Spleen (tissue), 11 donors: ENCODE measurements at regions not wholly inside any gene's neighbourhood (a gene's known extent, or its start where the extent isn't known, plus 50 kb on each side); places are given as distances from the start of the nearest gene placed in this dataset.

Source experiments
- DNase-seq: peaks from one replicate; pipeline ENCODE4 v3.0.0-alpha.2; 2020
- H3K27ac ChIP-seq, 8 donors: fragments of 200-600 bp; sonication (generic) in 7 of 8; 1 replicate in 4 of 8; 2 replicates in 4 of 8; pipeline versions ENCODE4 v1.5.0 to v1.8.0; 2016 to 2021; ENCODE audit warnings: inconsistent platforms in 4 of 8, mild to moderate bottlenecking in 4 of 8, moderate library complexity in 1 of 8
- H3K27me3 ChIP-seq, 7 donors: fragments of 200-600 bp; sonication (generic) in 6 of 7; replicated peaks in 1 of 7; 1 replicate in 4 of 7; 2 replicates in 3 of 7; pipeline versions ENCODE4 v1.5.0 to v1.8.0; 2016 to 2021; ENCODE audit warnings: inconsistent platforms in 3 of 7, mild to moderate bottlenecking in 1 of 7
- H3K36me3 ChIP-seq, 6 donors: fragments of 200-600 bp; sonication (generic) in 5 of 6; 1 replicate in 4 of 6; 2 replicates in 2 of 6; pipeline versions ENCODE4 v1.5.0 to v1.8.0; 2016 to 2021; ENCODE audit warnings: inconsistent platforms in 2 of 6
- H3K4me1 ChIP-seq, 6 donors: fragments of 200-600 bp; sonication (generic) in 5 of 6; 1 replicate in 3 of 6; 2 replicates in 3 of 6; pipeline versions ENCODE4 v1.5.0 to v1.8.0; 2016 to 2021; ENCODE audit warnings: inconsistent platforms in 3 of 6
- H3K4me3 ChIP-seq, 8 donors: fragments of 200-600 bp; sonication (generic) in 7 of 8; 1 replicate in 4 of 8; 2 replicates in 4 of 8; pipeline versions ENCODE4 v1.5.0 to v1.8.0; 2016 to 2021; ENCODE audit warnings: inconsistent platforms in 4 of 8, mild to moderate bottlenecking in 4 of 8, moderate library complexity in 2 of 8
- H3K9me3 ChIP-seq, 8 donors: fragments of 200-600 bp; sonication (generic) in 7 of 8; 1 replicate in 4 of 8; 2 replicates in 4 of 8; pipeline versions ENCODE4 v1.5.0 to v1.8.0; 2016 to 2021; ENCODE audit warnings: inconsistent platforms in 4 of 8
- CTCF ChIP-seq, 11 experiments: fragments of 200-600 bp in 7 of 11; fragments of 450-650 bp in 4 of 11; sonication (generic) in 4 of 11; IDR thresholded peaks in 8 of 11; conservative IDR thresholded peaks in 3 of 11; 1 replicate in 7 of 11; 2 replicates in 4 of 11; pipeline versions ENCODE4 v1.4.0 to v1.8.0; 2016 to 2021; ENCODE audit warnings: antibody characterized with exemption in 11 of 11, inconsistent platforms in 4 of 11, mild to moderate bottlenecking in 1 of 11
- POLR2A ChIP-seq, 3 donors: fragments of 450-650 bp; IDR thresholded peaks; one replicate each; pipeline ENCODE4 v1.5.1; 2017; ENCODE audit warnings: antibody characterized with exemption in 3 of 3, mild to moderate bottlenecking in 1 of 3
- POLR2AphosphoS5 ChIP-seq, 3 donors: sonication (generic); formaldehyde crosslinking; IDR thresholded peaks; one replicate each; pipeline ENCODE4 v1.5.1; 2017; ENCODE audit warnings: antibody characterized with exemption in 3 of 3
- WGBS, 5 donors: extraction: QIAGEN DNeasy Blood & Tissue Kit in 3 of 5; methylation state at CpG; one replicate each; pipeline versions ENCODE4 v1.1.5 to v1.1.7; 2013 to 2018; 5-methylcytosine and 5-hydroxymethylcytosine counted together
- intact Hi-C: fragments of 100-400 bp; cut with DNase I; formaldehyde crosslinking; loops from one replicate; pipeline ENCODE4 v1.15.0; 2023; ENCODE audit warnings: low total_unique reads
- donor health status: healthy with polysubstance abuse.
- donor health status: DM: no; HTN: no; CAD: no; lungs with moderate emphysema.
- donor health status: DM: no; HTN: no; CAD: no.
- donor health status: Bipolar disorder and iron deficiency.
- donor health status: healthy.
- donor health status: DM: no; HTN: no; CAD: no.
- donor health status: DM: yes; HTN: yes; CAD: no.

GRCh38 chr3:24863215-24863614 lies 368.6 kb upstream of the THRB start:
- H3K27me3 ChIP-seq, result no peaks in the 10 kb centered on the region
- TF ChIP-seq CTCF (IDR thresholded peaks at IDR 0.05 in 8 of 11, conservative IDR thresholded peaks at IDR 0.05 in 3 of 11) (no peak), POLR2AphosphoS5 (IDR thresholded peaks at IDR 0.05) (no peak), POLR2A (IDR thresholded peaks at IDR 0.05) (no peak)
- no peak for DNase-seq

DNA sequence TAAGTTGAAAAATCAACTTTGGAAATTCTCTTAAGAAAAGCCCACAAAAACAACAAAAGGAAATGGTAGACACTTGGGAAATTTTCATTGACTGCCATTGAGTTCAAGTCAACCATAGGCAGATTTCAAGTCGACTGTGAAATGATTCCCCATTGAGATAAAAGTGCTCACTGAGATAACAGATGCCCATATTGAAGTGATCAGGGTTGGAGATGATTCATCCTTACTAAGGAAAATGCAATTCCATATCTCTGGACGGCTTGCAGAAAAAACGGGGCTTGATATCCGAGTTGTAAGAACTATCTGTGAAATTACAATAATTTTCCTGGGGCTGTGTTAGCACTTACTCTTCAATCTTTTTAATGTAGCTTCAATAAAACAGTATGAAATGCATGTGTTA lies 373.1 kb upstream of the THRB start:
- TF ChIP-seq CTCF (IDR thresholded peaks at IDR 0.05 in 8 of 11, conservative IDR thresholded peaks at IDR 0.05 in 3 of 11) (no peak), POLR2AphosphoS5 (IDR thresholded peaks at IDR 0.05) (no peak), POLR2A (IDR thresholded peaks at IDR 0.05) (no peak)
- WGBS, 5 donors, result 82 to 91% (median 88%) methylated on average over 4 of the region's 4 CpGs
- no peak for DNase-seq
- Histone ChIP-seq H3K4me3 (no peak overlapping the region), H3K4me1 (no peaks in the 10 kb centered on the region), H3K27ac (no peak overlapping the region), H3K9me3 (peaks cover 0 to 4% (median 0%) of the 10 kb centered on the region in 8 donors), H3K27me3 (no peaks in the 10 kb centered on the region), H3K36me3 (no peaks in the 10 kb centered on the region)
- intact Hi-C loops, result no loop called here

More at GRCh38 chr3:24863215-24863614, 368.6 kb upstream of the THRB start:
- no peaks in the 10 kb centered on the region for H3K9me3 ChIP-seq
- no peak overlapping the region for H3K4me3 ChIP-seq
- intact Hi-C loops, result no loop called here
- 65 to 83% (median 79%) methylated on average over 5 of the region's 5 CpGs for WGBS, 5 donors
- no peaks in the 10 kb centered on the region for H3K4me1 ChIP-seq
- no peaks in the 10 kb centered on the region for H3K36me3 ChIP-seq
- no peak overlapping the region for H3K27ac ChIP-seq

- Histone ChIP-seq H3K4me3 (no peak overlapping the region), H3K9me3 (no peaks in the 10 kb centered on the region), H3K27ac (no peak overlapping the region), H3K27me3 (no peaks in the 10 kb centered on the region), H3K4me1 (no peaks in the 10 kb centered on the region), H3K36me3 (no peaks in the 10 kb centered on the region)
- 76 to 92% (median 79%) methylated on average over 2 of the region's 2 CpGs for WGBS, 5 donors
- no peak for DNase-seq
- intact Hi-C loops, result no loop called here
- TF ChIP-seq POLR2A (IDR thresholded peaks at IDR 0.05) (no peak), CTCF (IDR thresholded peaks at IDR 0.05 in 8 of 11, conservative IDR thresholded peaks at IDR 0.05 in 3 of 11) (no peak), POLR2AphosphoS5 (IDR thresholded peaks at IDR 0.05) (no peak)
Observed at GRCh38 chr3:24881239-24881638, 386.6 kb upstream of the THRB start.

GRCh38 chr3:24886501-24886900 lies 391.9 kb upstream of the THRB start:
- no peak for DNase-seq
- H3K9me3 ChIP-seq, result no peaks in the 10 kb centered on the region
- H3K4me1 ChIP-seq, result no peaks in the 10 kb centered on the region
- H3K4me3 ChIP-seq, result no peak overlapping the region
- intact Hi-C loops, result no loop called here
- WGBS, 5 donors, result 71 to 88% (median 84%) methylated on average over 5 of the region's 5 CpGs
- no peaks in the 10 kb centered on the region for H3K36me3 ChIP-seq
- H3K27ac ChIP-seq, result no peak overlapping the region
- TF ChIP-seq CTCF (IDR thresholded peaks at IDR 0.05 in 8 of 11, conservative IDR thresholded peaks at IDR 0.05 in 3 of 11) (no peak), POLR2A (IDR thresholded peaks at IDR 0.05) (no peak), POLR2AphosphoS5 (IDR thresholded peaks at IDR 0.05) (no peak)
- H3K27me3 ChIP-seq, result no peaks in the 10 kb centered on the region
